HG03108 (cell line): ENCODE measurements at regions not wholly inside any gene's neighbourhood (a gene's known extent, or its start where the extent isn't known, plus 50 kb on each side); places are given as distances from the start of the nearest gene placed in this dataset.
"Not testable (repeated sequence)": the region's sequence is repeated elsewhere in the genome, so short reads cannot be mapped to it uniquely, and the experiment has no call there.

Source experiments
- ATAC-seq: cut with Tn5 transposase; IDR thresholded peaks from one replicate; pipeline ENCODE4 v1.9.1; 2021; ENCODE audit warnings: moderate library complexity; ENCODE audit not compliant: unreplicated experiment

GRCh38 chr6:144353871-144354314 lies 68.8 kb downstream of the UTRN start:
- peak; percentile 52 for ATAC-seq

GRCh38 chr6:144359783-144360182 lies 74.6 kb downstream of the UTRN start:
- no peak for ATAC-seq

- no peak for ATAC-seq
Observed at GRCh38 chr6:144360401-144360800, 75.3 kb downstream of the UTRN start.

- no peak for ATAC-seq
Observed at GRCh38 chr6:144361016-144361415, 75.9 kb downstream of the UTRN start.

GRCh38 chr6:144362042-144363018 lies 77.2 kb downstream of the UTRN start:
- no peak for ATAC-seq

- ATAC-seq, result no peak
Observed at GRCh38 chr6:144364208-144364720, 79.1 kb downstream of the UTRN start.

- no peak for ATAC-seq
Observed at GRCh38 chr6:144364782-144365181, 79.6 kb downstream of the UTRN start.

GRCh38 chr6:144365271-144365670 lies 80.1 kb downstream of the UTRN start:
- no peak for ATAC-seq

- ATAC-seq, result not testable (repeated sequence)
Observed at GRCh38 chr6:144369696-144370095, 84.6 kb downstream of the UTRN start.

GRCh38 chr6:144372116-144372515 lies 87.0 kb downstream of the UTRN start:
- no peak for ATAC-seq

GRCh38 chr6:144372611-144373594 lies 87.8 kb downstream of the UTRN start:
- no peak for ATAC-seq

GRCh38 chr6:144374525-144374924 lies 89.4 kb downstream of the UTRN start:
- not testable (repeated sequence) for ATAC-seq

- no peak for ATAC-seq
Observed at GRCh38 chr6:144377586-144378210, 92.6 kb downstream of the UTRN start.

GRCh38 chr6:144378437-144378836 lies 93.3 kb downstream of the UTRN start:
- no peak for ATAC-seq

GRCh38 chr6:144379356-144379755 lies 94.2 kb downstream of the UTRN start:
- no peak for ATAC-seq

GRCh38 chr6:144381499-144381898 lies 96.4 kb downstream of the UTRN start:
- not testable (repeated sequence) for ATAC-seq

GRCh38 chr6:144383336-144383735 lies 98.2 kb downstream of the UTRN start:
- ATAC-seq, result no peak

- no peak for ATAC-seq
Observed at GRCh38 chr6:144384427-144384826, 99.3 kb downstream of the UTRN start.

GRCh38 chr6:144389474-144389873 lies 104.3 kb downstream of the UTRN start:
- ATAC-seq, result not testable (repeated sequence)

GRCh38 chr6:144390202-144390601 lies 105.1 kb downstream of the UTRN start:
- ATAC-seq, result no peak

GRCh38 chr6:144390886-144391285 lies 105.8 kb downstream of the UTRN start:
- ATAC-seq, result no peak
